SK-N-SH (cell line): ENCODE measurements at regions not wholly inside any gene's neighbourhood (a gene's known extent, or its start where the extent isn't known, plus 50 kb on each side); places are given as distances from the start of the nearest gene placed in this dataset.

Experiments
- CHD2 ChIP-seq: fragments of 150-350 bp; IDR thresholded peaks from 2 replicates; pipeline ENCODE4 v1.6.1; 2018; ENCODE audit warnings: low read length; ENCODE audit not compliant: partially characterized antibody
- EP300 ChIP-seq, 2 experiments: IDR thresholded peaks; 2 replicates each; pipeline versions ENCODE4 v1.4.0 to v1.6.1; 2012; ENCODE audit warnings: borderline replicate concordance in 1 of 2, low read depth in 1 of 2, low read length in 1 of 2
- FOSL2 ChIP-seq: IDR thresholded peaks from 2 replicates; pipeline ENCODE4 v1.4.0; 2012; ENCODE audit warnings: low read depth, mild to moderate bottlenecking, moderate library complexity, borderline replicate concordance
- FOXM1 ChIP-seq: IDR thresholded peaks from 2 replicates; pipeline ENCODE4 v1.4.0; 2012; ENCODE audit warnings: low read depth, mild to moderate bottlenecking
- GATA2 ChIP-seq: sonication (generic); formaldehyde crosslinking; IDR thresholded peaks from 2 replicates; pipeline ENCODE4 v1.5.0; 2020; ENCODE audit warnings: mild to moderate bottlenecking, missing genetic modification reagents
- POLR2AphosphoS5 ChIP-seq: IDR thresholded peaks from 2 replicates; pipeline ENCODE4 v1.6.1; 2012; ENCODE audit warnings: low read depth, low read length
- RAD21 ChIP-seq: IDR thresholded peaks from 2 replicates; pipeline ENCODE4 v1.6.1; 2012; ENCODE audit warnings: mild to moderate bottlenecking, low read length
- RXRA ChIP-seq: IDR thresholded peaks from 2 replicates; pipeline ENCODE4 v1.4.0; 2012; ENCODE audit warnings: low read depth, mild to moderate bottlenecking, borderline replicate concordance
- TF ChIP-seq, protein P1 (sequence below): fragments of 200-600 bp; sonication (generic); IDR thresholded peaks from 2 replicates; pipeline ENCODE4 v1.6.1; 2017; ENCODE audit warnings: antibody characterized with exemption, mild to moderate bottlenecking, moderate library complexity
- TF ChIP-seq, protein P2 (sequence below): fragments of 150-350 bp; IDR thresholded peaks from 2 replicates; pipeline ENCODE4 v1.6.1; 2017; ENCODE audit warnings: antibody characterized with exemption, low read length, low read depth, borderline replicate concordance
- TF ChIP-seq, protein P3 (sequence below): IDR thresholded peaks from 2 replicates; pipeline ENCODE4 v1.6.1; 2012; ENCODE audit warnings: mild to moderate bottlenecking, low read depth, low read length, moderate library complexity

DNA sequence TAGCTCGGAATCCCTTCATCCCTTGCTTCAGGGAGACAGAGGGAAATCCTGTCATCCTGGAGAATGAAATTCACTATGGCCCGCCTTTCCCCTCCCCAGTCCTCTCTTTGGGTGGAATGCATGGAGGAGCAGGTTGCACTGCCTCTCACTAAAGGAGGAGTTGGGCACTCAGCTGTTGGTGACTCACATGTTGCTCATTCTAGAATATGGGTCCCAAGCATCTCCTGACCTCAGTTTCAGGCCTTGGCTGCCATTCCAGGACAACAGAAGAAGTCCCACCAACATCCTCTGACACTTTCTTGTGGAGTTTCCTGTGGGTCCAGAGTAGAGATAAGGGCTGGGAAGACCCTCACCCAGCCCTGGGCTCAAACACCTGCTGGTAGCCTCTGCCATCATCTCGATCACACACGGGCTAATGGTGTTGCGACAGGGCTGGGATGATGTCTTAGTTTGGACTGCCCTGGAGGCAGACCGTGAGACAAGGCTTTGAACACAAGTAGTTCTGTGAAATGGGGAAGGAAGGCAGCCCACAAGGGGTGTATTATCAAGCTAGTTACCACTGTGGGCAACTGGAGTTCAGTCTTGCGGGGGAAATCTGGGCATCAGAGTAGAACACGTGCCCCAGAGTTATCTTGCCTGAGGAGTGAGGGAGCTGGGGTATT is 52.4 kb upstream of the RNF24 start:
- peak; percentile 41; the same call in 1 of the 2 replicates for TF ChIP-seq RXRA
- TF ChIP-seq, protein P1, sequence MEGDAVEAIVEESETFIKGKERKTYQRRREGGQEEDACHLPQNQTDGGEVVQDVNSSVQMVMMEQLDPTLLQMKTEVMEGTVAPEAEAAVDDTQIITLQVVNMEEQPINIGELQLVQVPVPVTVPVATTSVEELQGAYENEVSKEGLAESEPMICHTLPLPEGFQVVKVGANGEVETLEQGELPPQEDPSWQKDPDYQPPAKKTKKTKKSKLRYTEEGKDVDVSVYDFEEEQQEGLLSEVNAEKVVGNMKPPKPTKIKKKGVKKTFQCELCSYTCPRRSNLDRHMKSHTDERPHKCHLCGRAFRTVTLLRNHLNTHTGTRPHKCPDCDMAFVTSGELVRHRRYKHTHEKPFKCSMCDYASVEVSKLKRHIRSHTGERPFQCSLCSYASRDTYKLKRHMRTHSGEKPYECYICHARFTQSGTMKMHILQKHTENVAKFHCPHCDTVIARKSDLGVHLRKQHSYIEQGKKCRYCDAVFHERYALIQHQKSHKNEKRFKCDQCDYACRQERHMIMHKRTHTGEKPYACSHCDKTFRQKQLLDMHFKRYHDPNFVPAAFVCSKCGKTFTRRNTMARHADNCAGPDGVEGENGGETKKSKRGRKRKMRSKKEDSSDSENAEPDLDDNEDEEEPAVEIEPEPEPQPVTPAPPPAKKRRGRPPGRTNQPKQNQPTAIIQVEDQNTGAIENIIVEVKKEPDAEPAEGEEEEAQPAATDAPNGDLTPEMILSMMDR, result no peak
- peak; percentile 87 for TF ChIP-seq FOSL2
- no peak for TF ChIP-seq FOXM1
- TF ChIP-seq GATA2 (CRISPR knock-in tag), result no peak
- TF ChIP-seq RAD21, result no peak
- TF ChIP-seq, protein P2, sequence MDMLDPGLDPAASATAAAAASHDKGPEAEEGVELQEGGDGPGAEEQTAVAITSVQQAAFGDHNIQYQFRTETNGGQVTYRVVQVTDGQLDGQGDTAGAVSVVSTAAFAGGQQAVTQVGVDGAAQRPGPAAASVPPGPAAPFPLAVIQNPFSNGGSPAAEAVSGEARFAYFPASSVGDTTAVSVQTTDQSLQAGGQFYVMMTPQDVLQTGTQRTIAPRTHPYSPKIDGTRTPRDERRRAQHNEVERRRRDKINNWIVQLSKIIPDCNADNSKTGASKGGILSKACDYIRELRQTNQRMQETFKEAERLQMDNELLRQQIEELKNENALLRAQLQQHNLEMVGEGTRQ, result no peak
- no peak for TF ChIP-seq POLR2AphosphoS5
- TF ChIP-seq, protein P3, sequence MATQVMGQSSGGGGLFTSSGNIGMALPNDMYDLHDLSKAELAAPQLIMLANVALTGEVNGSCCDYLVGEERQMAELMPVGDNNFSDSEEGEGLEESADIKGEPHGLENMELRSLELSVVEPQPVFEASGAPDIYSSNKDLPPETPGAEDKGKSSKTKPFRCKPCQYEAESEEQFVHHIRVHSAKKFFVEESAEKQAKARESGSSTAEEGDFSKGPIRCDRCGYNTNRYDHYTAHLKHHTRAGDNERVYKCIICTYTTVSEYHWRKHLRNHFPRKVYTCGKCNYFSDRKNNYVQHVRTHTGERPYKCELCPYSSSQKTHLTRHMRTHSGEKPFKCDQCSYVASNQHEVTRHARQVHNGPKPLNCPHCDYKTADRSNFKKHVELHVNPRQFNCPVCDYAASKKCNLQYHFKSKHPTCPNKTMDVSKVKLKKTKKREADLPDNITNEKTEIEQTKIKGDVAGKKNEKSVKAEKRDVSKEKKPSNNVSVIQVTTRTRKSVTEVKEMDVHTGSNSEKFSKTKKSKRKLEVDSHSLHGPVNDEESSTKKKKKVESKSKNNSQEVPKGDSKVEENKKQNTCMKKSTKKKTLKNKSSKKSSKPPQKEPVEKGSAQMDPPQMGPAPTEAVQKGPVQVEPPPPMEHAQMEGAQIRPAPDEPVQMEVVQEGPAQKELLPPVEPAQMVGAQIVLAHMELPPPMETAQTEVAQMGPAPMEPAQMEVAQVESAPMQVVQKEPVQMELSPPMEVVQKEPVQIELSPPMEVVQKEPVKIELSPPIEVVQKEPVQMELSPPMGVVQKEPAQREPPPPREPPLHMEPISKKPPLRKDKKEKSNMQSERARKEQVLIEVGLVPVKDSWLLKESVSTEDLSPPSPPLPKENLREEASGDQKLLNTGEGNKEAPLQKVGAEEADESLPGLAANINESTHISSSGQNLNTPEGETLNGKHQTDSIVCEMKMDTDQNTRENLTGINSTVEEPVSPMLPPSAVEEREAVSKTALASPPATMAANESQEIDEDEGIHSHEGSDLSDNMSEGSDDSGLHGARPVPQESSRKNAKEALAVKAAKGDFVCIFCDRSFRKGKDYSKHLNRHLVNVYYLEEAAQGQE, result no peak
- peak in 1 of 2 experiments; percentile 33; a peak in 1 of 4 replicates for TF ChIP-seq EP300 (IDR thresholded peaks at IDR 0.05; ENCODE audit: borderline replicate concordance in 1 of 2, low read depth in 1 of 2, low read length in 1 of 2)
- TF ChIP-seq CHD2, result no peak
